ENCODE measurements at regions not wholly inside any gene's neighbourhood (a gene's known extent, or its start where the extent isn't known, plus 50 kb on each side); places are given as distances from the start of the nearest gene placed in this dataset.

GRCh38 chr14:48560421-48560820, 885.0 kb upstream of the MDGA2 start:
- TF ChIP-seq POLR2A (IDR thresholded peaks at IDR 0.05) (no peak), CTCF (IDR thresholded peaks at IDR 0.05) (no peak)

All from adrenal gland (tissue), 5 donors.